22Rv1 (cell line): ENCODE measurements at regions not wholly inside any gene's neighbourhood (a gene's known extent, or its start where the extent isn't known, plus 50 kb on each side); places are given as distances from the start of the nearest gene placed in this dataset.

Source experiments
- CTCF ChIP-seq: fragments of 450-650 bp; IDR thresholded peaks from 2 replicates; pipeline ENCODE4 v1.5.1; 2017; ENCODE audit warnings: mild to moderate bottlenecking
- ZFX ChIP-seq: fragments of 450-650 bp; IDR thresholded peaks from 2 replicates; pipeline ENCODE4 v1.6.1; 2017; ENCODE audit warnings: antibody characterized with exemption, borderline replicate concordance

GRCh38 chr10:35949811-35950211, 307.7 kb upstream of the FZD8 start:
- TF ChIP-seq CTCF (no peak), ZFX (no peak)
